ENCODE measurements at regions not wholly inside any gene's neighbourhood (a gene's known extent, or its start where the extent isn't known, plus 50 kb on each side); places are given as distances from the start of the nearest gene placed in this dataset.

- Mint-ChIP-seq H3K4me3 (no peak overlapping the region), H3K9me3 (no peaks in the 10 kb centered on the region), H3K4me1 (no peaks in the 10 kb centered on the region), H3K27me3 (ENCODE audit: low read depth in 2 of 2) (no peaks in the 10 kb centered on the region), H3K36me3 (no peaks in the 10 kb centered on the region), H3K27ac (no peak overlapping the region)
- DNase-seq (no peak), ATAC-seq (no peak)
- WGBS (ENCODE audit: insufficient coverage): 81% methylated on average over 26 of the region's 26 CpGs
- no peak overlapping the region for H3K27ac ChIP-seq (ENCODE audit: low read length)
- H3K27me3 ChIP-seq (ENCODE audit: control insufficient read depth, insufficient read depth, low read length): no peaks in the 10 kb centered on the region
- TF ChIP-seq, protein P1, sequence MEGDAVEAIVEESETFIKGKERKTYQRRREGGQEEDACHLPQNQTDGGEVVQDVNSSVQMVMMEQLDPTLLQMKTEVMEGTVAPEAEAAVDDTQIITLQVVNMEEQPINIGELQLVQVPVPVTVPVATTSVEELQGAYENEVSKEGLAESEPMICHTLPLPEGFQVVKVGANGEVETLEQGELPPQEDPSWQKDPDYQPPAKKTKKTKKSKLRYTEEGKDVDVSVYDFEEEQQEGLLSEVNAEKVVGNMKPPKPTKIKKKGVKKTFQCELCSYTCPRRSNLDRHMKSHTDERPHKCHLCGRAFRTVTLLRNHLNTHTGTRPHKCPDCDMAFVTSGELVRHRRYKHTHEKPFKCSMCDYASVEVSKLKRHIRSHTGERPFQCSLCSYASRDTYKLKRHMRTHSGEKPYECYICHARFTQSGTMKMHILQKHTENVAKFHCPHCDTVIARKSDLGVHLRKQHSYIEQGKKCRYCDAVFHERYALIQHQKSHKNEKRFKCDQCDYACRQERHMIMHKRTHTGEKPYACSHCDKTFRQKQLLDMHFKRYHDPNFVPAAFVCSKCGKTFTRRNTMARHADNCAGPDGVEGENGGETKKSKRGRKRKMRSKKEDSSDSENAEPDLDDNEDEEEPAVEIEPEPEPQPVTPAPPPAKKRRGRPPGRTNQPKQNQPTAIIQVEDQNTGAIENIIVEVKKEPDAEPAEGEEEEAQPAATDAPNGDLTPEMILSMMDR (IDR thresholded peaks at IDR 0.05): no peak
- no peaks in the 10 kb centered on the region for H3K9me3 ChIP-seq (ENCODE audit: control insufficient read depth, insufficient read depth, low read length)
- intact Hi-C loops (cut with micrococcal nuclease): no loop called here
- H3K36me3 ChIP-seq (ENCODE audit: control insufficient read depth, insufficient read depth, low read length): no peaks in the 10 kb centered on the region
- no peaks in the 10 kb centered on the region for H3K4me1 ChIP-seq (ENCODE audit: control insufficient read depth, insufficient read depth, low read length)
- H3K4me3 ChIP-seq (ENCODE audit: low read length): no peak overlapping the region
Observed at GRCh38 chr16:11401161-11402050, 56.1 kb downstream of the RMI2 start.

GRCh38 chr16:11402051-11402744 is 56.9 kb downstream of the RMI2 start:
- Histone ChIP-seq H3K4me1 (ENCODE audit: control insufficient read depth, insufficient read depth, low read length) (no peaks in the 10 kb centered on the region), H3K9me3 (ENCODE audit: control insufficient read depth, insufficient read depth, low read length) (no peaks in the 10 kb centered on the region), H3K27ac (ENCODE audit: low read length) (no peak overlapping the region), H3K4me3 (ENCODE audit: low read length) (no peak overlapping the region), H3K27me3 (ENCODE audit: control insufficient read depth, insufficient read depth, low read length) (no peaks in the 10 kb centered on the region), H3K36me3 (ENCODE audit: control insufficient read depth, insufficient read depth, low read length) (no peaks in the 10 kb centered on the region)
- Mint-ChIP-seq H3K27me3 (ENCODE audit: low read depth in 2 of 2) (no peaks in the 10 kb centered on the region), H3K9me3 (no peaks in the 10 kb centered on the region), H3K36me3 (no peaks in the 10 kb centered on the region), H3K4me3 (no peak overlapping the region), H3K27ac (no peak overlapping the region), H3K4me1 (no peaks in the 10 kb centered on the region)
- TF ChIP-seq, protein P1 (IDR thresholded peaks at IDR 0.05): no peak
- 81% methylated on average over 23 of the region's 23 CpGs for WGBS (ENCODE audit: insufficient coverage)
- intact Hi-C loops (cut with micrococcal nuclease): no loop called here
- DNase-seq: no peak
- no peak for ATAC-seq

- 87% methylated on average over 19 of the region's 19 CpGs for WGBS (ENCODE audit: insufficient coverage)
- Mint-ChIP-seq H3K36me3 (no peaks in the 10 kb centered on the region), H3K4me3 (no peak overlapping the region), H3K9me3 (no peaks in the 10 kb centered on the region), H3K27me3 (ENCODE audit: low read depth in 2 of 2) (no peaks in the 10 kb centered on the region), H3K27ac (no peak overlapping the region), H3K4me1 (no peaks in the 10 kb centered on the region)
- Histone ChIP-seq H3K4me1 (ENCODE audit: control insufficient read depth, insufficient read depth, low read length) (no peaks in the 10 kb centered on the region), H3K27ac (ENCODE audit: low read length) (no peak overlapping the region), H3K27me3 (ENCODE audit: control insufficient read depth, insufficient read depth, low read length) (no peaks in the 10 kb centered on the region), H3K9me3 (ENCODE audit: control insufficient read depth, insufficient read depth, low read length) (no peaks in the 10 kb centered on the region), H3K4me3 (ENCODE audit: low read length) (no peak overlapping the region), H3K36me3 (ENCODE audit: control insufficient read depth, insufficient read depth, low read length) (no peaks in the 10 kb centered on the region)
- no peak for ATAC-seq
- intact Hi-C loops (cut with micrococcal nuclease): no loop called here
- DNase-seq: no peak
- TF ChIP-seq, protein P1 (IDR thresholded peaks at IDR 0.05): no peak
Observed at GRCh38 chr16:11402745-11403533, 57.7 kb downstream of the RMI2 start.

All from natural killer cell (primary cell).